T-helper 2 cell (primary cell): ENCODE measurements at regions not wholly inside any gene's neighbourhood (a gene's known extent, or its start where the extent isn't known, plus 50 kb on each side); places are given as distances from the start of the nearest gene placed in this dataset.

Source experiments
- DNase-seq, 5 experiments: peaks; one replicate each; pipeline versions ENCODE4 v3.0.0 to v3.0.0-alpha.2; 2012 to 2022

DNA sequence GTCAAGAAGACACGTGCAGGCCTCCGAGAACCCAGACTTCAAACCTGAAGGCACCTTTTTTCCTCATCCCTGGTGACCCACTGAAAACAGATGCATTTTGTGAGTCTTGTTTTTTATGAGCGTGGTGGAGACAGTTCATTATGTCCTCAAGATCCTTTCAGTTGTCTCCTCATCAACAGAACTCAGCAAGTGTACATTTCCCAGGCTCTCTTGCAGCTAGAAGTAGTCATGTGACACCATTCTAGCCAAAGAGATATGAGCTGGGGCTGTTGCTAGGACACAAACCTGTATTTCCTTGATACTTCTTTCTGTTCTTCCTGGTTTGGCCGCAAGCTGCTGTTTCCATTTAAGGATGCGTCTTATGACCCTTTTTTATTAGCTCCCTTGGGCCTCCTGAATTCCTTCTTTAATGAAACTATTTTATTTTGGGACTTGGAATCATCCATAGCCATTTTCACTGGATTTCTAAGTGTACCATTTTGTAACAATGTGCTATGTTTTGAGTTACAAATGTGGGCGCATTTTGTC, 135.7 kb upstream of the FOXF1 start:
- no peak for DNase-seq

DNA sequence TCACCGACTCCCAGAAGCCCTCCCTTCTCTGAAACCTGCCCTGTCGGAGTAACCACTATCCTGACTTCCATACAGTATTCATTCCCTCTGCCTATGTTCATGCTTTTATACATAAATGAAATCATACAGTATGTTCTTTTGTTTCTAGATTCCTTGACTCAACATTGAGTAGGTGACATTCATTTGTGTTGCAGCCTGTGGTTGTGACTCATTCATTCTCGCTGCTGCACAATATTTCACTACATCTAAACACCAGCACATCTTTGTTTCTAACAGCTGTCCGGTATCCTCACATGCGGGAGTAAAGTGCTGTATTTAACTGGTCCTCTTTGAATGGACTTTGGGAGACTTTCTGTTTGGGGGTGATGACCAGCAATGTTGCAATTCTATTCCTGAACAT, 135.0 kb upstream of the FOXF1 start:
- DNase-seq: no peak

DNA sequence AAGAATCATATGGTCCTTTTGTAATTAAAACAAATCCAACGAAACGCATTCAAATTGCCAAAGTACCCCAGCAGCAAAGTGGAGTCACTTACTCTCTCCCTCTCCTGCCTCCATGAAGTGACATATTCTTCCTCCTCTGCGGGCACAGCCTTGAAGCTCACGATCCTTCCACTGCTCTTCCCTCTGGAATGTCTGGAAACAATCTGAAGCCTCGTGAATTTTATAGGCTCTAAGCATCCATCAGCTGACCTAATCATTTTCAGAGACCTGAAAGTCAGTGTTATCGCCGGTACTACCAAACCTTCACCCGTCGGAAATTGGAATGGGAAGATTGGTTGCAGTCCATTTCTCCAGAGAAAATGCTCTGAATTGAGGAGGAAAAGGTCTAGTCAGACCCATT, 134.5 kb upstream of the FOXF1 start:
- DNase-seq: no peak

DNA sequence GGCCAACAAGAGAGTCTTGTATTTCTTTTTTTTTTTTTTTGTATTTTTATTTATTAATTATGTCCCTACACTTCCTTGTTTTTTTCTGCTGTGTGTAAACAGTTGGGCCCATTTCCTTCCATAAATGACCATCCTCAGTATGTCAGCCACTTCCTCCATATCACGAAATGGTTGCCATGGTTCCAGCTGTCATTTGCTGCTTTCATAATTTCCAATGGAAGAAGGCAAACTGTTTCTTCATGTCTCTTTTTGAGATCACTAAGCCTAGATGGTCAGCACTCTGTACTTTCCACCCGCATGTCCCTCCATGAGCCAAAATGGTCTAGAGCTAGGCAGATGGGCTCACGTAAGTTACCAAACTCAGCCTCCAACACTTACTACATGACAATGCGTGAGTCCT, 133.5 kb upstream of the FOXF1 start:
- DNase-seq: no peak

DNA sequence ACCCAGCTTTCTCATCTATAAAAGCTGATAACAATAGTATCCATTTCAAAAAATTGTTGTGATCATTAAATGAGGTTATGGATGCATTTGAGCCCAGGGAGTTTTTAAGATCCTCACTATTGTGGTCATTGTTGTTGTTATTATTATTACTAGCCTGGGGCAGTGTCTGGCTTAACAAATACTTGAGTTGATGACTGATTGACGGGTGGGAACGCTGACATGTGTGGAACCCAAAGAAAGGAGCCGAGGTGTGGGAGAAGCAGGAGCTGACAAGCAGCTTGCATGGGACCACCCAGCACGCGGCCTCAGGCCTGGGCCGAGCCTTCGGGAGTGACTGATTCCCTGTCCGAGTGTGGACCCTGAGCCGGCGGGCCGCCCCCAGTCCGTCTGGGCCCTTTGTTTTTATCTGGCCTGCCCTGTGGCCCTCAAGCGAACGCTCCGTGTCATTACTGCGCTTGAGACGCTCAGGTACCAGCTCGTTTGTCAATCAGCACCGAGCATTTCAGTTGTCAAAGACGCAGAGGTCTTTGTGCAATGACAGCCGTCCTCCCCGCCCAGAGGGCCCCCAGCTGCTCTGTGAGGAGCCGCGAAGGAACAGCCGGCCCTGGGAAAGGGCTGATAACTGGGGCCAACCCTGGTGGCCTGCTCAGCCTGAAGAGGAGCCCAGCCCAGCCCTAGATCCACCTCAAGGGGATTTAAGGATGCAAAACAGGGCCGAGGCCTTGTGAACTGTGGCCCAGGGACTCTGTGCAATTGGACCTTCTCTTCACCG, 132.9 kb upstream of the FOXF1 start:
- no peak for DNase-seq

DNA sequence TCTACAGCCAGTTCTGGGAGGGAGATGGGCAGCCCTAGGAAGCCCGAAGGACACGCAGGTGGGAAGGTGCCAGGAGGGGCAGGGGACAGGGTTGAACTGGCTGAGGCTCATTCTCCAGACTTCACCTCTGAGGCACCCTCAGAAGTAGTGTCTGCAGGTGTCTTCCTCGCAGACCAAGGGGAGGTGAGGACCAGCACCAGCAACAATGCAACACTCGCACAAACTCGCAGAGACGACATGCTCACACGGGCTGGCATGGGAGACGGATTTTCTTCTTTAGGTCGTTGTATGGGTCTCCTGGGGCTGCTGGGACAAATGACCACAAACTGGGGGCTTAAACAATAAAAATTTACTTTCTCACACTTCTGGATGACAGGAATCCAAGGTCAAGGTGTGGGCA, 132.2 kb upstream of the FOXF1 start:
- no peak for DNase-seq

DNA sequence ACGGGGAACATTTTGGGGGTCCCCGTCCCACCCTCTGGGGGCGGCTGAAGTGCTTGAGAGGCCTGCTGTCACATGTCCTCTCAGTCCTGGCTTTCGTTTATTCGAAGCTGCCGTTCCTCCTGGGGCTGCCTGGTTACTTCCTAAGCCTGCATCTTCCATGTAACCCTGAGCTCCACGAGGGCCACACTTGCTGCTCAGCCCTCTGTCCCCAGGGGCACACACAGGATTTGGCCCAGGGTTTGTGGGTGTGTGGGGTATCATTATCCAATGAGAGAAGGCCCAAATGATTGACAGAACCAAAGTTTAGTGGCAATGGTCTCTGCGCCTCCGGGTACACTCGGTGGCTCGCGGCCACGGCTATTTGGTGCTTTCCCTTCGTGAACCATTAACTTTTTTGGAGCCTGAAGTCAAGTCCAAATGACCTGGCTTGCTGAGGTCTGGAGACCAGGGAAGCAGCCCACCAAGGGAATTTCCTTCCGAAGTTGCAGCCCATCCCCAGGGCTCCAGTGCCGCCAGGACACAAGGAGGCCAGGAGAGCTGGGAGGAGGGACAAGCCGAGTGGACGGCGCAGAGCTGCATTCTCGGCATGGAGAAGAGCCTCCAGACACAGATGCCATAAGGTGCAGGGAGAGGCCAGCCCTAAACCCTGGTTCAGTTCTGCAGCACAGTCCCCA, 131.4 kb upstream of the FOXF1 start:
- DNase-seq: no peak

DNA sequence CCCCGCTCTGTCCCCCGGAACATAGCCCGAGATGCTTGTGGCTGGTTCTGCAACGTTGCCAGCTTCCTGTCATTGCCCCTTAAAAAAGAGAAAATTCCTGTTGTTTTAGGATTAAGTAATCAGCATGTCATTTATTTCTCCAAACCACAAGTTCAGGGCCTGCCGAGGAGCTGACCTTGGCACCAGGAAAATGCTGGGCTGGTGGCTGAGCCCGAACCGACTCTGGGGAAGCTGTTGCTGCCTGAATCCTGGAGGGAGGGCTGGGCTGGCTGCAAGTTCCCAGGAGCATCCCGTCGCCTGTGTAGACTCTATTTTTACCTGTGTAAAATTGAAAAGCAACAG, 130.9 kb upstream of the FOXF1 start:
- DNase-seq: no peak

DNA sequence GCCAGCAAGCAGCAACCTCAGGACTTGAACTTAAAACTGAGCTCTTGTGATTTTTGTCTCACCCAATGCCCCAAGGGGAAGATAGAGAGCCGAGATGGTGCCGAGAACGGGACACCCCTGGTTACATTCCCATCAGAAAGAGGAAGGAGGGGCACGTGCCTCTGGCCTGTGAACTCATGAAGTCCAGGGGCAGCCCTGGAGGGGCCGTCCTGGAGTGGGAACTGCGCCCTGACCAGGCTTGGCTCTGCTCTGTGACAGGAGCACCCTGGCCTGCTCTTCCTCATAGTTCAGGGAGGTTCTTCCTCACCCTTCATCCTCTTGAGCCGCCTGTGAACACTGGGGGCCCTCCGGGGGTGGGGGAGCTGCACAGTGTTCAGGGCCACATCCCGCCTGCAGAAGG, 130.3 kb upstream of the FOXF1 start:
- DNase-seq: no peak

DNA sequence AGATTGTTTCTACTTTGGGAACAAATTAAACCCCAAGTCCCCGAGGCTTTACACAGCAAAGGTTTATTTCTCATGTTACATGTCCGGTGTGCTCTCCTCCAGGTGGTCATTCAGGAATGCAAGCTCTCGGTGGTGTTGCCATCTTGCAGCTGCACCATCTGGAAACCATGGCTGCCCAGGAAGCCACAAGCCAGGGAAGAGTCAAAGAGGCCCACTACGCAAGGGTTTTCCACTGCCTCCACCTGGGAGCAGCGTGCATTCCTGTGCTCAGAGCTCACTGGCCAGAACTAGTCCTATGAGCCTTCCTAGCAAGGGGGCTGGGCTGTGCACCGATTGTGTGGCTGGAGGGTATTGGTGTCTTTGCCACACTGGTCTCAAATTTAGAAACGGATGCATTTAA, 128.8 kb upstream of the FOXF1 start:
- no peak for DNase-seq

DNA sequence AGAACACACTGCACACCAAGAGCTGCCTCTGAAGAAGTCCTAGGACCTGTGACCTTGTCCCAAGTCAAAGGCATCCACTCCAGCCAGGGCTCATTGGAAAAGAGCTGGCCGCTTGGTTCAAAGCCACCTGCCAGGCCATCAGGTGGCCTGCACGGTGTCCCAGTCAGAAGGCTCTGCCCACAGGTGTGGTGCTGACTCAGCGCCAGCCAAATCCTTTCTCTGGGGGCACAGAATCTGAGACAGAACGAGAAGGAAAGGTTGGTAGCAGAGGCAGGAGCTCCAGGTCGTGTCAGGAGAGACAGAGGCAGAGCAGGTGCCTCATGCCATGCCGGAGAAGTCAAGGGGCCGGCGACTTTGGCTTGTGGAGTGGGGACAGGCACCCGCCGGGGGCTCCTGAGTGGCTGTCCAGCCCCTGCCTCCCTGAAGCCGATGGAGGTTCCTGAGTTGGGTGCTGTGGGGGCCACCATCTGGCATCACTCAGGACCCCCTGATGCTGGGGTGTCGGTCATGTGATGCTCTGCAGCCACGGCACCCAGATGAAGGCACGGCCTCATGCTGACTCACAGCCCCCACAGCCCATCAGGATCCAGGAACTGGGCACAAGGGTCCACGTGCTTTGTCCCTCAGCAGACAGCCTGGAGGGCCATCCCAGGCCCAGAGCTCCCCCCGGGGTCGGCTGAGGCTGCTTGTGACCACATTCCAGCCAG, 128.1 kb upstream of the FOXF1 start:
- DNase-seq: no peak

DNA sequence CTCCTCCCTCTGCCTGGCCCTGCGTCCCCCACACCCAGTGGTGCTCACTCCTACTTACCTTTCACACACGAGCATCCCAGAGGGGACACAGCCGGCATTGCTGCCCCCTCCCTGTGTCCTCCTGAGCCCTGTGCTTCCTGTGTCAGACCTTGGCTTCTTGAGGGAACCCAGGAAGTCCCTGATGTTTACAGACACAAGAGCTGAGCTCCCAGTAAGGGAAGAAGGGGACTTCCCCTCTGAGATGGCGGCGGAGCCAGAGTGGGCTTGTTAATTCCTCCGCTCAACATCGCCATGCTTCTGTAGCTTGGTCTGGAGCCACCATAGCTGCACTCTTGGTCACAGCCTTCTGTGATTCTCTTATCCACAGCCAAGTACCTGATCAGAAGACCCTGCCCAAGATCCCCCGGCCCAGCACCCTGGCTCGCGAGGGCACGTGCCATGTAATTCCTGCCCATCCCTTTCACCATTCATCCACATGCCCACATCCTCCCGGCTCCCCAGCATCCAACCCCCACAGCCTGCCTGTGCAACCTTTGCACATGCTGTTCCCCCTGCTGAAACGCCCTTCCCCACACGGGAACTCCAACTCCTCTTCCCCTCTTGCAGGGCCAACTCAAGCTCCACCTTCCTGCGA, 127.4 kb upstream of the FOXF1 start:
- no peak for DNase-seq

DNA sequence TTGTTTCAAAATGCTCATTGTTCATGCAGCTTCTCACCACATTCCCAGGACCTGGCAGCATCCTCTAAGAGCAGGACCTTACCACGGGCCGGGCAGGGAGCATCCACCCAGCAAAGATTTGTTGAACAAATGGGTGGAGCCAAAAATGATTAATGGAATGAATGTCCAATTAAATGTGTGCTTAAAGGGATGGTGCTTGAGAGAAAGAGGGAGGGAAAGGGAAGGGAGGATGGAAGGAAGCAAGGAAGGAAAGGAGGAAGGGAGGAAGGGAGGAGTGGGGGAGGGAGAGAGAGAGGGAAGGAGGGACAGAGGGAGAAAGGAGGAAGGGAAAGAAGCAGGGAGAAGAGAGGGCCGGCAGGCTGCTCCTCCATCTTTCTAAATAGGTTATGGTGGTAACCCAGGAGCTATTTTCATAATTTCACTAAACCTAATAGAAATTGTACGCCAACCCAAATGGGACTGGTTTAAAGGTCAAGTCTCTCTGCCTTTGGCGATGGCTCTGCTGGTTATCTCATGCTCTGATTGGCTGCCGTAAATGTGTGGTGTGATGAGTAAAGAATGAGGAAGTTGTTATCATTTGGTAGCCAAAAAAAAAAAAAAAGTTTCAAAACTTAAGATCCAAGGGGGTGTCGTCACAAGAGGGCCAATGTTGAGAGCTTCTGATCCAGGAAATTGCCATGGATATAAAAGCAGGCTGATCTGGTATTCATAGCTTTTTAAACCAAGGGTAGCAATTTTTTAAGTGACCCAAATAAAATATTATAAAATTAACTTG, 126.7 kb upstream of the FOXF1 start:
- no peak for DNase-seq

DNA sequence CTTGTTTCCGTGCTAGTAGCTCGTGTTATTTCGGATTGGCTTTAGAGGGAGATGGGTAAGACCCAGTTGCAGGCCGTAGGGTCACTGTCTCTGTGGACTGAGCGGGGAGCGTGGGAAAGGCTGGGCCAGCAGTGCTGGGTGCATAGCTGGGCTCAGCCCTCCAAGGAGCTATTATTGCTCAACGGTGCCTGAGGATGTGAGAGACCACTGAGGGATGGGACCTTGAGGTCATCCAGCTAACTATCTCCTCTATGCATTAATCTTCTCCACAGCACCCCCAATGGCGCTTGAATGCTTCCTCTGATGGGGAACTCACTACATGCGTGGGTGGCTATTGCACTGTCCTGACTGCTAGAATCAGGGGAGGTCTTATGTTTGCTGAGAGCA, 126.1 kb upstream of the FOXF1 start:
- no peak for DNase-seq

DNA sequence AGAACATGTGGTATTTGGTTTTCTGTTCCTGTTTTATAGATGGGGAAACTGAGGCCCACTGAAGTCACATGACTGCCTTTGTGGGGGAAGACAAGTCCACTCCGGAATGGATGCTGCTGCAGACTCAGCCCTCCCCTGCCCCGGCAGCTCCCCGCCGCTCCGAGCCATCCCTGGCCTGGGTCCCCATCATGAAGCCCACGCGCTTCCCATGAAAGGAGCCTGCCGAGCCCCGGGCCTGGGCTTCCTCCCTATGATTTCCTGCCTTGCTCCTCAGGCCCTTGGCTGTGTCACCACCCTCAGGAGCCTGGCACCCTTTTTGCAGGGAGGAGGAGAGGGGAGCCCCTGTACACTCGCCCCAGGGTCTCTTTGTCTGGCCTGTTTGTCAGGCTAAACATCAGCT, 125.3 kb upstream of the FOXF1 start:
- DNase-seq: no peak

DNA sequence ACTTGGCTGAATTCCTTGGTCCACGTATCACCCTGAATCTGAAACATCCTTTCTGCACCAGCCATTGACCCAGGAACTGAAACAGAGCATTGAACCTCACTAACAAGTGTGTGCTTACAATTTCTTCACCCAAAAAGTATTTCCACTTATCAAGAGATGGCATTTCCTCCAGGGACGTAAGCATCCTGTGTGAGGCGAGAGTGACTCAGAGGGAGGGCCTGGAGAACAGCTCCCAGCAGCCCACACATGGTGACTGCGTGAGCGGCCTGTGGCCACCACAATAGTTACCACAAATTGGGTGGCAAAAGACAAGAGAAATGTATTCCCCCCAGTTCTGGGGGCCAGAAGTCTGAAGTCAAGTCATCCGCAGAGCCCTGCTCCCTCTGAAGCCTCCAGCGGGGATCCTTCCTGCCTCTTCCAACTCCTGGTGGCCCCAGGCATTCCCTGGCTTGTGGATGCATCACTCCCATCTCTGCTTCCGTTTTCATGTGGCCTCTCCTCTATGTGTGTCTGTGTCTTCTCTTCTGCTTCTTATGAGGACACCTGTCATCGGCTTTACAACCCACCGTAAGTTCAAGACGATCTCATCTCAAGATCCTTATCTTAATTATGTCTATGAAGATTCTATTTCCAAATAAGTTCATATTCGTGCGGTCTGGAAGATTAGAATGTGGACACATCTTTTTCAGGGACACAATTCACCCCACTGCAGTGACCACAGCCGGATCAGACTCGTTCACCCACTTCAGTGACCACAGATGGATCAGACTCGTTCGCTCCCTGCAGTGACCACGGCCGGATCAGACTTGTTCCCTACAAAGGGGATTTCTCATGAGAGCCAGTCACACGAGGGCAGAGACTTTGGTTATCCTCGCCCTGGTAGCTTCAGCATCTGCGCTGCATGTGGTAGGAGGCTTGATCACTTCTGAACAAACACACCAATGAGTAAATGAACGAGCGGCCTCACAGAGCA, 122.6 kb upstream of the FOXF1 start:
- DNase-seq: no peak

DNA sequence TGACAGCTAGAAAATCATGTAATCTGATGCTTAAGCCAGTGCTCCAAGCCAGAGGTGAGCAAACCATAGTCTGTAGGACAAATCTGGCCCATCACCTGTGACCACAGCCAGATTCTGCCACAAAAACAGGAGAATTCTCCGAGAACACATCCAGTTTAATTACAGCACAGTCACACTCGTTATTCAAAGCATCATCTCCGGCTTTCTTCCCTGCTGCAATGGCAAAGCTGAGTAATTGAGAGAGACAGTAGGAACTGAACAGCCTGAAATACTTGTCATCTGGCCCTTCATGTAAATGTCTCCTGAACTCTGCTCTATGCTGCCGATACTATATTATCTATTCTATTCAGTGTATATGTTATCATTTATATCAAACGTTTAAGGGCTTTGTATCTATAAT, 121.4 kb upstream of the FOXF1 start:
- no peak for DNase-seq

DNA sequence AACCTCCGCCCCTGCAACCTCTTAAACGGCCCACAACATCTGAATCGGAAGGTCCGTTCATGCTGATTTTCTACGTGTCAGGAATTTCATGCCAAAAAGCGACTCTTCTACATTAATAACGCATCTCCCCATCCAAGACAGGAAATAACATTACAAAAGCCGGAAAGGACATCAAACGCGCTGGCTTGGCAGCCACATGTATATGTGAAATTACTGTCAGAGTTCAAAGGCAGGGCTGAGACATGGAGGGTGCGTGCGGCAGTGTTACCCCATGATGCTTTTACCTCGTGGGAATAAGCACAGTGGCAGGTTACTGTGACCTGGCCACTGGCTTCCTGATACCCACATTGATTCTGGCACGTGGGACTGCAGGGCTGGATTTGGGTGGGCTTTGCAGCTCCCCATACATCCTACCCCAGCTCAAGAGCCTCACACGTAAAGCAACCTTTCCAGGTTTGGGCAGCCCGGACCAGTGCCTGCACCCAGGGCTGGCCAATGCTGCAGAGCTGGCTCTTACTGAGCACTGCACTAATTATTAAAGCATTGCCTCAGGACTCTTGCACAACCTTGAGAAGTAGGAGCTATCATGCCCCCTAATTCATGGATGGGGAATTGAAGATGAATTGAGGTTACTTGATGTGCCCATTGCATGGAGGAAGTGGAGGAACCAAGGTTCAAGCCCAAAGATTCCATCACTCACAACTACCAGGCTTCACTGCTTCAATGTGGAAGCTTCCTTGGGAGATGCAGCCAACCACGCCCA, 120.6 kb upstream of the FOXF1 start:
- DNase-seq: no peak

DNA sequence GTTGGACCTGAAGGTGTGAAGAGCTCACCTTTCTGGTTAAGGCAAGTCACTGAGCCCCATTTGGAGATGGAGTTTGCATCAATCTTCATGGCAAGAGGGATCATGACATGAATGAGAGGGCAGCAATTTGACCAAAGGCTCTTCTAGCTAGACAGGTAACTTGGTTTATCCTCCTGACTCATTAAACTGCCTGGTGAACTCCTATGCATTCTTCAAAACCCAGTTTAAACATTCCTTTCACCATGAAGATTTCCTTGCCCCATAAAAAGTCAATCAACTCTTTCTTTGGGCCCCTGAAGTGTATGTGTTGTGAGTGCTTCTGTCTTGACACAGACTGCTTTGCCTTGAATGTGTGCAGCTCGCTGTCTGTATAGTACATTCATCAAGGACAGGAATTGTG, 120.0 kb upstream of the FOXF1 start:
- DNase-seq: no peak

DNA sequence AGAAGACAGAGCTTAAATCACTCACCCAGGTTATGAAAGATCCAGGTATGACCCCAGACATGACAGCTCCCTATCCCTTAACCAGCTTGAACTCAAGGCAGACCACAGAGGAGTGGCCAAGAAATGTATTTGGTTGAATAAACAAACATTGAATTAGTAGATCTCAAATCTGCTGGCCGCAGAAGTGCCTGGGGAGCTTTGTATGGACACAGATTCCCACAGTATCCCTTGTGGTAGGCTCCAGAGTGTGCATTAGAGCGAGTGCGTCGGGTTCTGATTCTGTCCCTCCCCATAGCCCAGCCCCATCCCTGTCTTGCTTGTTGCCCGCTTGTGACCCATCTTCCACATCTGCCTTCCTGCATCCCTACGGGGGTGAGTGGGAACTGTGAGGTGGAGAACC, 118.8 kb upstream of the FOXF1 start:
- DNase-seq: no peak

DNA sequence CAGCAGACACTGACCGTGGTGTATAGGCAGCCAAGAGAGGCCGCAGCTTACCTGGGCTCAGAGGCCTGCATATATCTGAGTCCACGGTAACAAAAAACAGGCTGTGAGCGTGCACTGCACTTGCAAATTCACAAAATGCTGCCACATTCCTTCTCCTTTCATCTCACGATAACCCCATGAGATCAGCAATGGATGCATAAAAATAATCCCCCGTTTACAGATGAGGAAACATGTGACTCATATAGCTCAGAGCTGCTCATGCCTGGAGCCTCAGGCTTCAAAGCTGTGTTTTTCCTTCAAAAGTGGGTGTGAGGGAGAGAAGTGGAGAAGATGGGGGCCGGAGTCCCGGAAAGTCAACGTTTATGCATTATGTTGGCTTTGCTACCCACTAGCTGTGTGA, 118.3 kb upstream of the FOXF1 start:
- no peak for DNase-seq
